ENCODE measurements at regions not wholly inside any gene's neighbourhood (a gene's known extent, or its start where the extent isn't known, plus 50 kb on each side); places are given as distances from the start of the nearest gene placed in this dataset.
A peak's percentile ranks its signal among the peaks of the same experiment; 100 is the strongest.

- H2BK15ac ChIP-seq (ENCODE audit: low read length): peak overlapping the region; percentile 88; the same call in 1 of the 2 replicates
- no peak overlapping the region for H3K4ac ChIP-seq (replicated peaks; ENCODE audit: insufficient read length, low read depth, low read length)
- H3K4me1 ChIP-seq (replicated peaks in 1 of 4; ENCODE audit: control insufficient read depth in 3 of 4, insufficient read depth in 4 of 4, low read length in 3 of 4): peaks cover 4 to 18% (median 14%) of the 10 kb centered on the region in 4 experiments; a peak in 6 of 7 replicates
- H3K36me3 ChIP-seq (ENCODE audit: control insufficient read depth in 2 of 4, insufficient read depth in 4 of 4, low read length in 3 of 4): no peaks in the 10 kb centered on the region
- CTCF ChIA-PET (ENCODE audit: partially characterized antibody): interaction anchor here (0.6 to 1.5 kb wide), 10 partner anchors 9 to 207 kb away, joined by 3 to 5 read pairs (median 3); no protein-coding TSS in a partner anchor
- POLR2A ChIA-PET (ENCODE audit: partially characterized antibody): no interaction called here
- FAIRE-seq (no peak), DNase-seq (ENCODE audit: low read depth in 1 of 2, low spot score in 2 of 2) (no peak)
- no peak overlapping the region for H2BK5ac ChIP-seq (ENCODE audit: low read depth, low read length)
- no peak overlapping the region for H3K14ac ChIP-seq (ENCODE audit: insufficient read length)
- H3K56ac ChIP-seq (replicated peaks; ENCODE audit: insufficient read length, low read depth, low read length): no peak overlapping the region
- peak overlapping the region in 1 of 4 experiments; percentile 54; a peak in 1 of 8 replicates for H3K4me3 ChIP-seq (ENCODE audit: extremely low read depth in 1 of 4, insufficient read depth in 2 of 4, low read depth in 3 of 4, low read length in 4 of 4)
- H3K27me3 ChIP-seq (replicated peaks in 1 of 4; ENCODE audit: control insufficient read depth in 3 of 4, extremely low read depth in 1 of 4, insufficient read depth in 3 of 4, low read length in 3 of 4): peaks cover 0 to 2% (median 0%) of the 10 kb centered on the region in 4 experiments; a peak in 1 of 7 replicates
- 64% methylated on average over 7 of the region's 7 CpGs; no CpG with 5 or more reads in 1 of the 2 experiments for WGBS, 2 experiments (ENCODE audit: extremely low coverage in 1 of 2, insufficient coverage in 1 of 2, insufficient read length in 1 of 2, insufficient replicate concordance in 2 of 2, low coverage in 1 of 2, low lambda C conversion rate in 2 of 2, missing lambda C conversion rate in 1 of 2)
- no peaks in the 10 kb centered on the region for H3K9me3 ChIP-seq (ENCODE audit: insufficient read depth in 2 of 2, low read depth in 1 of 2, low read length in 1 of 2)
- H2BK20ac ChIP-seq (ENCODE audit: low read length): no peak overlapping the region
- H2BK120ac ChIP-seq (replicated peaks; ENCODE audit: low read depth, low read length): no peak overlapping the region
- peak overlapping the region; percentile 46; the same call in 1 of the 2 replicates for H2BK12ac ChIP-seq (ENCODE audit: low read depth, low read length)
- no peak overlapping the region for H4K8ac ChIP-seq (ENCODE audit: extremely low read depth, insufficient read depth, low read length)
- no peak overlapping the region for H2AK5ac ChIP-seq (ENCODE audit: low read depth, low read length)
- no peak overlapping the region for H4K91ac ChIP-seq (replicated peaks; ENCODE audit: insufficient read length, low read length)
- H3K18ac ChIP-seq (ENCODE audit: extremely low read depth, low read length): 0 out of 2 replicates have a peak overlapping the region, but pooled peaks have one; percentile 13
- H2AFZ ChIP-seq (ENCODE audit: low read length): no peak overlapping the region
- H3K79me1 ChIP-seq (ENCODE audit: low read depth, low read length): no peaks in the 10 kb centered on the region
- H3K23ac ChIP-seq (ENCODE audit: insufficient read length): no peak overlapping the region
- H4K20me1 ChIP-seq (replicated peaks in 1 of 2; ENCODE audit: control insufficient read depth in 1 of 2, insufficient read depth in 2 of 2, low read length in 2 of 2): no peaks in the 10 kb centered on the region
- no peak overlapping the region for H4K5ac ChIP-seq (ENCODE audit: insufficient read length, low read depth, low read length)
- peak overlapping the region in 1 of 2 experiments; percentile 80; a peak in 2 of 4 replicates for H3K4me2 ChIP-seq (ENCODE audit: insufficient read depth in 1 of 2, low read depth in 2 of 2, low read length in 2 of 2)
- H3K9ac ChIP-seq (replicated peaks in 1 of 4; ENCODE audit: extremely low read depth in 1 of 4, low read depth in 3 of 4, low read length in 3 of 4): no peak overlapping the region
- 0 out of 2 replicates have a peak, but pooled peaks cover 7% of the 10 kb centered on the region for H3K23me2 ChIP-seq (ENCODE audit: low read depth, low read length)
- no peaks in the 10 kb centered on the region for H3K79me2 ChIP-seq (ENCODE audit: control insufficient read depth in 1 of 2, insufficient read depth in 2 of 2, low read length in 2 of 2)
- no peak overlapping the region for H3K27ac ChIP-seq (ENCODE audit: low read depth, low read length)
- TF ChIP-seq, protein P1, sequence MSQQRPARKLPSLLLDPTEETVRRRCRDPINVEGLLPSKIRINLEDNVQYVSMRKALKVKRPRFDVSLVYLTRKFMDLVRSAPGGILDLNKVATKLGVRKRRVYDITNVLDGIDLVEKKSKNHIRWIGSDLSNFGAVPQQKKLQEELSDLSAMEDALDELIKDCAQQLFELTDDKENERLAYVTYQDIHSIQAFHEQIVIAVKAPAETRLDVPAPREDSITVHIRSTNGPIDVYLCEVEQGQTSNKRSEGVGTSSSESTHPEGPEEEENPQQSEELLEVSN (IDR thresholded peaks at IDR 0.05): no peak
- no peak for TF ChIP-seq GABPA (IDR thresholded peaks at IDR 0.05; ENCODE audit: borderline replicate concordance, insufficient read depth, low read length)
- no peak for TF ChIP-seq EP300 (IDR thresholded peaks at IDR 0.05; ENCODE audit: borderline replicate concordance in 1 of 2, low read depth in 2 of 2, low read length in 2 of 2)
- TF ChIP-seq, protein P2, sequence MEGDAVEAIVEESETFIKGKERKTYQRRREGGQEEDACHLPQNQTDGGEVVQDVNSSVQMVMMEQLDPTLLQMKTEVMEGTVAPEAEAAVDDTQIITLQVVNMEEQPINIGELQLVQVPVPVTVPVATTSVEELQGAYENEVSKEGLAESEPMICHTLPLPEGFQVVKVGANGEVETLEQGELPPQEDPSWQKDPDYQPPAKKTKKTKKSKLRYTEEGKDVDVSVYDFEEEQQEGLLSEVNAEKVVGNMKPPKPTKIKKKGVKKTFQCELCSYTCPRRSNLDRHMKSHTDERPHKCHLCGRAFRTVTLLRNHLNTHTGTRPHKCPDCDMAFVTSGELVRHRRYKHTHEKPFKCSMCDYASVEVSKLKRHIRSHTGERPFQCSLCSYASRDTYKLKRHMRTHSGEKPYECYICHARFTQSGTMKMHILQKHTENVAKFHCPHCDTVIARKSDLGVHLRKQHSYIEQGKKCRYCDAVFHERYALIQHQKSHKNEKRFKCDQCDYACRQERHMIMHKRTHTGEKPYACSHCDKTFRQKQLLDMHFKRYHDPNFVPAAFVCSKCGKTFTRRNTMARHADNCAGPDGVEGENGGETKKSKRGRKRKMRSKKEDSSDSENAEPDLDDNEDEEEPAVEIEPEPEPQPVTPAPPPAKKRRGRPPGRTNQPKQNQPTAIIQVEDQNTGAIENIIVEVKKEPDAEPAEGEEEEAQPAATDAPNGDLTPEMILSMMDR (IDR thresholded peaks at IDR 0.05; ENCODE audit: control extremely low read depth in 1 of 3, insufficient read depth in 1 of 3, low read depth in 1 of 3, low read length in 3 of 3): no peak
- TF ChIP-seq KDM5A (IDR thresholded peaks at IDR 0.05; ENCODE audit: low read length): no peak
- TF ChIP-seq MAFK (IDR thresholded peaks at IDR 0.05; ENCODE audit: low read depth, low read length): no peak
- TF ChIP-seq TEAD4 (IDR thresholded peaks at IDR 0.05; ENCODE audit: low read depth, low read length): no peak
- no peak for TF ChIP-seq SUZ12 (IDR thresholded peaks at IDR 0.05; ENCODE audit: low read length)
- TF ChIP-seq HDAC2 (IDR thresholded peaks at IDR 0.05; ENCODE audit: borderline replicate concordance in 1 of 2, low read depth in 2 of 2, low read length in 2 of 2): no peak
- no peak for TF ChIP-seq NRF1 (IDR thresholded peaks at IDR 0.05; ENCODE audit: low read depth, low read length)
These were observed 79.6 kb downstream of the OLIG3 start for GRCh38 chr6:137414599-137414998.

Data from H1 (cell line).